ENCODE measurements at regions not wholly inside any gene's neighbourhood (a gene's known extent, or its start where the extent isn't known, plus 50 kb on each side); places are given as distances from the start of the nearest gene placed in this dataset.
"Not testable (repeated sequence)": the region's sequence is repeated elsewhere in the genome, so short reads cannot be mapped to it uniquely, and the experiment has no call there.

- TF ChIP-seq POLR2A (IDR thresholded peaks at IDR 0.05; ENCODE audit: low read depth, low read length); CTCF (conservative IDR thresholded peaks at IDR 0.05; ENCODE audit: low read depth, low read length): not testable (repeated sequence)
Measured at GRCh38 chr7:142509235-142509634, 240.0 kb upstream of the PRSS1 start.
